AG04450 (cell line): ENCODE measurements at regions not wholly inside any gene's neighbourhood (a gene's known extent, or its start where the extent isn't known, plus 50 kb on each side); places are given as distances from the start of the nearest gene placed in this dataset.

Experiments used
- CTCF ChIA-PET: fragments of 300-600, 350-600 bp; formaldehyde crosslinking; extraction: SDS; loops from one replicate; lab custom pipeline; 2022; ENCODE audit warnings: antibody characterized with exemption, inconsistent platforms; lab: Charles Lee
- POLR2A ChIA-PET: fragments of 350-600 bp; formaldehyde crosslinking; extraction: SDS; loops from one replicate; lab custom pipeline; 2021; ENCODE audit warnings: antibody characterized with exemption, inconsistent platforms; lab: Yijun Ruan, JAX
- DNase-seq: peaks from one replicate; pipeline ENCODE4 v3.0.0-alpha.2; 2011; ENCODE audit warnings: low read depth, low spot score
- H3K27ac ChIP-seq: one replicate; pipeline ENCODE4 v1.5.1; 2012; ENCODE audit warnings: low read depth, low read length, control low read depth
- H3K27me3 ChIP-seq: one replicate; pipeline ENCODE4 v1.6.0; 2012; ENCODE audit warnings: low read length; ENCODE audit not compliant: control insufficient read depth, insufficient read depth
- H3K4me3 ChIP-seq: 2 replicates; pipeline ENCODE4 v1.5.1; 2011; ENCODE audit warnings: mild to moderate bottlenecking, low read depth, low read length, control low read depth
- H3K9me3 ChIP-seq: 2 replicates; pipeline ENCODE4 v1.5.1; 2012; ENCODE audit warnings: low read length; ENCODE audit not compliant: control insufficient read depth, insufficient read depth
- CTCF ChIP-seq: IDR thresholded peaks from 2 replicates; pipeline ENCODE4 v1.5.1; 2011; ENCODE audit warnings: low read depth, low read length, control low read depth, inconsistent platforms

DNA sequence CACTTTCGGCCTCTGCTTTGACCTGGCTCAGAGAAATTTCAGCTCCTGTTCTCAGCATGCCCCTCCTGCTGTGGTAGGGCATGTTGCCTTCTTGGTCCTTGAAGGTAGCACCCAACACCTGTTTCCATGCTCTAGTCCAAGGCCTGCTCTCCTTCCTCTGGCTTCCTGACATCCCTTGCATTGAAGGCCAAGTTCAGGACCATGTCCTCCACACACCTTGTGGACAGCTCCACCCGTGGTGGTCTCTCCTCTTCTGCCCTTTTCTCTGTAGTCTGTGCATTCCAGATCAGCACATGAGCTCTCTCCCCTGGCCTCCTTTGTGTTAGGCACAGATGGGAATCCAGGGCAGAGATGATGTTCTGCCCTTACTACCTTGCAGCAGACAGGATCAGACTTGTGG lies 225.3 kb downstream of the ADAMTS15 start:
- Histone ChIP-seq H3K27ac (no peak overlapping the region), H3K4me3 (no peak overlapping the region), H3K9me3 (no peaks in the 10 kb centered on the region), H3K27me3 (no peaks in the 10 kb centered on the region)
- ChIA-PET POLR2A (interaction anchor here (0.5 kb wide), 1 partner anchor 46 kb away, joined by 4 read pairs; no protein-coding TSS in a partner anchor), CTCF (interaction anchor here (0.6 to 1.4 kb wide), 2 partner anchors 154 to 239 kb away, joined by 3 read pairs; no protein-coding TSS in a partner anchor)
- no peak for DNase-seq
- no peak for TF ChIP-seq CTCF

GRCh38 chr11:130674686-130675308 lies 226.4 kb downstream of the ADAMTS15 start:
- ChIA-PET POLR2A (no interaction called here), CTCF (interaction anchor here (0.6 to 1.4 kb wide), 5 partner anchors 11 to 246 kb away, joined by 3 to 4 read pairs (median 3); no protein-coding TSS in a partner anchor)
- H3K27ac ChIP-seq, result no peak overlapping the region
- no peak for DNase-seq
- peaks cover 3% of the 10 kb centered on the region; the same call in 1 of the 2 replicates for H3K9me3 ChIP-seq
- TF ChIP-seq CTCF, result no peak
- H3K4me3 ChIP-seq, result no peak overlapping the region
- no peaks in the 10 kb centered on the region for H3K27me3 ChIP-seq

GRCh38 chr11:130675371-130675821 lies 227.0 kb downstream of the ADAMTS15 start:
- CTCF ChIA-PET, result interaction anchor here (0.6 to 1.4 kb wide), 5 partner anchors 10 to 371 kb away, joined by 3 to 4 read pairs (median 3); no protein-coding TSS in a partner anchor
- Histone ChIP-seq H3K9me3 (peaks cover 3% of the 10 kb centered on the region; the same call in 1 of the 2 replicates), H3K27ac (no peak overlapping the region), H3K27me3 (no peaks in the 10 kb centered on the region), H3K4me3 (no peak overlapping the region)
- no peak for DNase-seq
- POLR2A ChIA-PET, result no interaction called here
- no peak for TF ChIP-seq CTCF

DNA sequence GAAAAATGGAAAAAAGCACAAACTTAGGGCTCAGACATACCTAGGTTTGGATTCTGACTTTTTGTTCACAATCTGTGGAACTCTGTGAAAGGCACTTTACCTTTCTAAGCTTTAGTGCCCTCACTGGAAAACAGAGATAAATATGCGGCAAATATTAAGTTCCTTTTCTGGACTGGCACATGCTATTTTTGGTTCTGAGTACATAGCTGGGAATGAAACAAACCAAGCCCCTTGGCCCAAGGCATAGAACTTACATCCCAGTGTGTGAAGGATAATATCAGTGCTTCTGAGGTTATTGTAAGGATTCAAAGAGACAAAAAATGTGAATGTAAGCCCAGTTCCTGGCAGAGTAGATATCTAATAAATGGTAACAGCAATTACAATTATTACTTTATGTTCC lies 227.5 kb downstream of the ADAMTS15 start:
- Histone ChIP-seq H3K9me3 (peaks cover 3% of the 10 kb centered on the region; the same call in 1 of the 2 replicates), H3K4me3 (no peak overlapping the region), H3K27ac (no peak overlapping the region), H3K27me3 (no peaks in the 10 kb centered on the region)
- CTCF ChIA-PET, result interaction anchor here (0.6 to 1.4 kb wide), 4 partner anchors 152 to 372 kb away, joined by 3 to 4 read pairs (median 4); no protein-coding TSS in a partner anchor
- POLR2A ChIA-PET, result no interaction called here
- DNase-seq, result no peak
- no peak for TF ChIP-seq CTCF
